GM21423 (cell line): ENCODE measurements at regions not wholly inside any gene's neighbourhood (a gene's known extent, or its start where the extent isn't known, plus 50 kb on each side); places are given as distances from the start of the nearest gene placed in this dataset.
"Not testable (repeated sequence)": the region's sequence is repeated elsewhere in the genome, so short reads cannot be mapped to it uniquely, and the experiment has no call there.

Source experiments
- ATAC-seq: cut with Tn5 transposase; IDR thresholded peaks from one replicate; pipeline ENCODE4 v1.9.1; 2021; ENCODE audit warnings: mild to moderate bottlenecking, moderate library complexity; ENCODE audit not compliant: unreplicated experiment

DNA sequence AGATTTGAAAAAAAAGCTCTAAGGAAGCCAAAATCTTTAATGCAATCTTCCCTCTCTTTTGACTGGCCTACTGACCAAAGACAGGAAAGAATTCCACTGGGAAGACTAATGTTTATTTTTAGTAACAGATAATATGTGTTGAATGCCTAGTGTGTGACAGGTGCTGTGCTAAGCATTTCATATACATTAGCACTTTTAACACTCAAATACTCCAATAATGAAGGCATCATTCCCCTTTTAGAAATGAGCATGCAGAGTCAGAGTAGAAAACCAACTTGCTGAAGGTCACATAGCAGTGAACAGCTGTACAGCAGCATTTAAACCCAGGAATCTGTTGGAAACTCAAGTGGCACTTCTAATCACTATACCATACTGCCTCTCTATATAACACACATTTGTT lies 170.6 kb downstream of the MINAR1 start:
- no peak for ATAC-seq

DNA sequence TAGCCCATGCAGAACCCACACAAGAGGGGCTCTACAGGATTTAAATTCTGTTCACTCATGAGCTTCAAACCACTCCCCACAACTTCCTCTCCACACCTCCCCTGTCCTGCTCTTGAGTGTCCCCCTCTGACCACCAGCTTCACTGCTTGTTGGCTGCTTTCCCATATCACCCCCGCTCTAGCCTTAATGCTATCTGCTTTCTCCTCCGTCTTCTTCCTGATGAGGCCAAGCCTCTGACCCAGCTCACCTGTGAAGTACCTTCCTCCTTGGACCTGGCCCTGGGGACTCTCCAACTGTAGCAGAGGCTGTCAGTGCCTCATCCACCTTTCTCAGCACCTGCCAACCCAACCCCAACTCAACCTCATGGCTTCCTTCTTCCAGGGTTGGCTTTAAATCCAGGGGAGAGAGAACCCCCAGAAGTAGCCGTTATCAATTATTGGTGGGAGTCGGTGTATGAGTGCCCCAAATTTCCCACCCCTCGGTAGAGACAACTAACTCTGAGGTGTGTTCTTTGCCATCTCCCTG lies 174.8 kb downstream of the MINAR1 start:
- ATAC-seq, result no peak

DNA sequence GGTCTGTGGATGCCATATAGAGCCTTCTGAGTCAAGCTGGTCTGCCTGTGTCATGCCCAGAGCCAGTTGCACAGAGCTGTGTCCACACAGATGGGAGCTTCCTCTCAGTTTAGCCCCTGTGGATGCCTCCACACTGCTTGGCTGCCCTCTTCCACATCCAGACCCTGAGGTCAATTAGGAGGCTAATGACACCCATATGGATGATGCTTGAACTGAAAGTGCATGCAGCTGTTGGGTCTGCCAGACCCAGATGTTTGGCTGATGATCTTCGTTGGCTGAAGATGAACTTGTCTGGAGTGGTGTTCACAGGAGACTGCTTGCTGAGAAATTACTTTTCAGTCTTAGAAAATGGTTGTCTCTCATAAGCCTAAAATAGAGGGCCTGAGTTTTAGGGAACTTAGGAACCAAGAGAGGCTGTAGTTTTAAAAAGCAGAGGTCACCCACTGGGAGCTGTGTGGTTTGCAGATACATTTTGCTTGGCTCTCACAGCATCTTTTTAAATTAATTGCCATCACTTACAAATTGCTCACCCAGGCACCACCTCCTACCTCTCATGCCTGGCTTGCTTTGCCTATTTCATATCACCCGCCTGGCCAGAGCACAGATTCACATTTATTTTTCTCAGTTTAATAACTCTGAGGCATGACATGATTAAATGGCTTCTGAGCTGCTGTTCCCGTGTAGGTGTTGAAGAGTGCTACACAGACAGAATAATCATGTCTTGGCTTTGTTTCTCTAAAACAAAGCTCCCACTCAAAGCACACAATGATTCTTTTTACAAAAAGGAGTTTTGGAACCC lies 176.1 kb downstream of the MINAR1 start:
- no peak for ATAC-seq

DNA sequence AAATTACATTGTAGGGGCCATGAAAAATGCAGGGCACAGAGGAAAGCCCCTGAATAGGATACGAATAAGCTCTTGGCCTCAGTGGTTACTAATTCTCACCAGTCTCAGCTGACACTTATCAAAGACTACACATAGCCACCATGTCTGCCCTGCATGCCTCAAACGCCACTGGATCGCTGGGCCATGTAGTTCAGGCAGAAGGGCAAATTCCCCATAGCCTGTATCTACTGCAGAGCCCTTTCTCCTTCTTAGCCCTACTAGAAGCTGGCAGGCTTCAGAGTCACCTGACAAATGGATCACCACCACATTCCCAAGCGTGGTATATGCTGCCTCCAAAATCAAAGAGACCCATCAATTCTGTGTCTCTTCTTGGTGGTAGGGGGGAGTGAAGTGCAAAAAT lies 177.4 kb downstream of the MINAR1 start:
- no peak for ATAC-seq

DNA sequence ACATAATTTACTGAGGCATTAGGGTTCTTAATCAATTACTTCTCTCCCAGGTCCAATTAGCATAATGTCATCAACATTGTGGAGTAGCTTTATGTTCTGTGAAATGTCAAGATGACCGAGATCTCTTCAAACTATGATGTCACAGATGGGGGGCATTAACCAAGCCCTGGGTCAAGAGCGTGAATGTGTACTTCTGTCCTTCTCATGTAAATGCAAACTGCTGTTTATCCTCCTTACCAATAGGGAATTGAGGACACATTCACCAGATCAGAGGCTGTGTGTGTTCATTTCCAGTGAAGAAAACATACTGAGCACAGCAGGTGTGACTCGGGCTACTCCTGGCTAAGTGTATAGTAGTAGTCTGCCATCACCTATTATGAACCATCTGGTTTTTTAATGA lies 177.9 kb downstream of the MINAR1 start:
- ATAC-seq, result no peak

DNA sequence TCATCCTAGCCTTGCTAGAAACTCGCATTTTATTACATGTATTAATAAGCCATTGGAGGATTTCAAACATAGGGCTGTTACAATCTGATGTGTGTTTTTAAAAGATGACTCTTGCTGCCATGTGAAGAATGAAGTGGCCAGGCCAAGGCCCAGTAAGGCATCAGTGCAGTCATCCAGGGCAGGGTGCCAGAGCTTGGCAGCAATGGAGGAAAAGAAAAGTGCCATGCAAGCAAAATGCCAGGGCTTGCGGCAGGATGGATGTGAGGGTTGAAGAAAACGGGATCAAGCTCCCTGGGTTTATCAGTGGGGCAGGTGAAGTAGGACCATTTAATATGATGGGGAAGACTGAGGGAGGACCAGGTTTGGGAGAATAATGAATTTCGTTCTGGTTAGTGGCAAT lies 183.6 kb downstream of the MINAR1 start:
- no peak for ATAC-seq

DNA sequence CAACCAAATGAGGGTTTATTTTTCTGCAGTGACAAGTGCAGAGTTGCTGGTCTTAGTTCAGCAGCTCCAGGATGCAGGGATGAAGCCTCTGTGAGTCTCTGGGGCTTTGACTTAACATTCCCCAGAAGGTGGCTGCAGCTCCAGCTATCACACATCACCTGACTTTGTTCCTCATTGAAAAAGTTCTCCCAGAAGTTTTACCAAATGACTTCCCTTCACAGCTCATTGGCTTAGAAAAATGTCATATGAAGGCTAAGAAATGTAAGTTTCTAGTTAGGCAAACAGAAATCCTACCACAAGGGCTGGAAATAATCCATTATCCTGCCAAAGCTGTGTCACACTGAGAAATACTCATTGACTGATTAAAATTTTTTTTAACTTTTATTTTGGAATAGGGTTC lies 184.9 kb downstream of the MINAR1 start:
- no peak for ATAC-seq

DNA sequence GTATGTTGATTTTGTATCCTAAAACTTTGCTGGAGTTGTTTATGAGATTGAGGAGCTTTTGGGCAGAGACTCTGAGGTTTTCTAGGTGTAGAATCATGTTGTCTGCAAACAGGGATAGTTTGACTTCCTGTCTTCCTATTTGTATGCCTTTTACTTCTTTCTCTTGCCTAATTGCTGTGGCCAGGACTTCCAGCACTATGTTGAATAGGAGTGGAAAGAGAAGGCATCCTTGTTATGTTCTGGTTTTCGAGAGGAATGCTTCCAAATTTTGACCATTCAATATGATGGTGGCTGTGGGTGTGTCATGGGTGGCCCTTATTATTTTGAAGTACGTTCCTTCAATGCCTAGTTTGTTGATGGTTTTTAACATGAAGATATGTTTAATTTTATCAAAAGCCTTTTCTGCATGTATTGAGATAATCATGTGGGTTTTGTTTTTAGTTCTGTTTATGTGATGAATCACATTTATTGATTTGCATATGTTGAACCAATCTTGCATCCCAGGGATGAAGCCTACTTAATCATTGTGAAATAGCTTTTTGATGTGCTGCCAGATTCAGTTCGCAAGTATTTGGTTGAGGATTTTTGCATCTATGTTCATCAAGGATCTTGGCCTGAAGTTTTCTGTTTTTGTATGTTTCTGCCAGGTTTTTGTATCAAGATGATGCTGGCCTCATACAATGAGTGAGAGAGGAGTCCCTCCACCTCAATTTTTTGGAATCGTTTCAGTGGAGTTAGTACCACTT lies 188.1 kb downstream of the MINAR1 start:
- no peak for ATAC-seq

DNA sequence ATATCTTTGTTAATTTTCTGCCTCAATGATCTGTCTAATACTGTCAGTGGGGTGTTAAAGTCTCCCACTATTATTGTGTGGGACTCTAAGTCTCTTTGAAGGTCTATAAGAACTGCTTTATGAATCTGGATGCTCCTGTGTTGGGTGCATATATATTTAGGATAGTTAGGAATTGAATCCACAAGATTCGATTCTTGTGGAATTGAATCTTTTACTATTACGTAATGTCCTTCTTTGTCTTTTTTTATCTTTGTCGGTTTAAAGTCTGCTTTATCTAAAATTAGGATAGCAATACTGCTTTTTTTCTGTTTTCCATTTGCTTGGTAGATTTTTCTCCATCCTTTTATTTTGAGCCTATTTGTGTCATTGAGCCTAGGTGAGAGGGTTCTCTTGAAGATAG lies 189.7 kb downstream of the MINAR1 start:
- ATAC-seq, result not testable (repeated sequence)

DNA sequence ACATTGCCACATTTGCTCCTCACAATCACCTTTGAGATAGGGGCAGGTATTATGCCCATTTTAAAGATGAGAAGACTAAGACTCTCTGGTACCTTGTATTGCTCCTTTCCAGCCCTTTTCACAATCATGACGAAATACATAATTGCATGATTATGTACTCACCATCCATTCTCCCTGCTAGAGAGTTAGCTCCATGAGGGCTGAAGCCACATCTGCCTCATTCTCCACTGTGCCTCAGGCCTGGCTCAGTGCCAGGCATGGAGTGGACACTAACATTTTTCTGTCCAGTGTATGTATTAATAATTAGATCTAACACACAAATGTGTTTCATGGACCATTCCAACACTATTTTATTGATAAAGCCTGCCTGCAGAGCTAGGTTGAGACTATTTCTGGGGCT lies 191.4 kb downstream of the MINAR1 start:
- ATAC-seq, result no peak

DNA sequence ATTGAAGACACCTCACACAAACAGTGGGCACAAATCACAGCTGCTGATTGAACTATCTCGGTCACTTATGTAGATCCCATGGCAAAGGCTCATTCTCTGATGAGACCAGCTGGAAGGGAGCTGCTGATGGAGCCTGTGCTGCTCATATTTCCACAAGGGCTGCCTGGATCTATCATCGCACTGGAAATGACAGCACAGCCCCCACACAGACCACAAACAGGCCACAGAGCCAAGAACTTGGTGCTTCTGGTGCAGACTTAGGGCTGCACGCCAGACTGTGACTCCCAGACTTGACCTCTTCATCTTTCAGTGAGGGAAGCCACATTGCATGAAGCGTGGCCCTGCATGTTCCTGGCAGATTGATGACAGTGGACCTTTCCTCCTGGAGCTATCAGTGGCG lies 197.6 kb downstream of the MINAR1 start:
- no peak for ATAC-seq

DNA sequence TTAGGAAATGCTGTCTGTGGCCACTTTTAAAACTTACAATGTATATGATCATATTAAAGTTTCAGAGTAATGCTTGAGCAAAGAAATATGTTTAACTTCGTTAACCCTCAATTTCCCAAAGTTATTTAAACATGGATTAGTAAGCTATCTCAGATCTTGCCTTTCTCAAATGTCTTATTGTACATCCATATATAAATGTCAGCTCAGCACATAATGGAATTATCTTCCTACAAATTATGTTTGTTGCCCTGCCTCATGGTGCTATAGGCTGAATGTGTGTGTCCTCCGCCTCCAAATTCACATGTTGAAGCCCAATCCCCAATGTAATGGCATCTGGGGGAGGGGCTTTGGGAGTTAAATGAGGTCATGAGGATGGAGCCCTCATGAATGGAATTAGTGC lies 200.3 kb downstream of the MINAR1 start:
- no peak for ATAC-seq

DNA sequence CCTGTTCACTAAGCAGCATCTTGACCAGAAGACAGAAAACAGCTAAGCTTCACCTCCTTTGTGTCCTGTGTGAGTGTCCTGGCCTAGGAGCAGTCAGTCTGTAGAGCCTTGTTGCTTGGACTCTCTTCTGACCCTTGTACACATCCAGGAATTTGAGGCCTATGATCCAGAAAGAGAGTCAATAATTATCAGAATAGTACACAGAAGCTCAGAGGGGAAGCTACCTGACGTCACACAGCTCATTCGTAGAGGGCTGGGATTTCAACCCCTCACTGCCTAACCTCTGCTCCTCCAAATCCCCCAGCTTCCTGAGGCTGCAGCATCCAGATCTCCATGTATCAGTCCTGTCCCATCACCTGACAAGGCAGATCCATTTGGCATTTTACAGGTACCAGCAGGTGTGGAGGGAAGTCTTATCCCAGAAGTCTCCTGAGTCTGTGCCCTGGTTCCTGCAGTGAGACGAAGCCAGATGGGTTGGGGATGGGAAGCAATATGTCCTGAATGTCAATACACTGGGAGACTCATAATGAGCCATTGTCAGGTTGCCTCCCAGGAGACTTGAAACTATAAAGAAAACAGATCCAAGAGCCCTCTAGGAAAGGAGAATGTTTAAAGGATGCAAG lies 203.1 kb downstream of the MINAR1 start:
- no peak for ATAC-seq

DNA sequence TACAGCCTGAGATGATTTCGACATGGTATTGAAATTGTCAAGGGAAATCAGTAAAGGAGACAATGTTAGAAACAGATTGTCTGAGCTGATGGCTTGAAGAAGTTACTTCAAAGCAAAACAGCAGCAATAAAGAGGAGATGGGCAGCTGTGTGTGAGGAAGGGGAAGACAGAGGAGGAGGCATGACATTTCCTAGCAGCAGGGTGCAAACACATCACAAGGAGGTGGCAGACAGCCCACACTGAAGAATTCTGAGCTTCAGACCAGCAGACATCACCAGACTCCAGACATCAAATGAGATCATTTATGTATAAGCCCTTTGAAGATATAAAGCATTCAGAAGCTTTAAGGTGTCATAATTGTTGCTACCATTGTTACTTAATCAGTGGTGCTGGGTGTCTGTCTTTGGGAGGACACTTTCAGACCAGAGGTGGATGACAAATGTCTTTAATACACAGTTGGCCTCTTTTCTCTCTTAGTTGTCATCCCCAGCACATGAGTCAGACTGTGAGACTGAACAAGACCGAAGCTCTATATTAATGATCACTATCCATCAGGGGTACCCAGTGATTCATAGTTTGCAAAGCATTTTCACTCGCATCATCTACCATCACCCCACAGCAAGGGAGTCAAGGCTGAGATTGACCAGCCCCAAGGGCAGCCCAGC lies 203.9 kb downstream of the MINAR1 start:
- no peak for ATAC-seq

DNA sequence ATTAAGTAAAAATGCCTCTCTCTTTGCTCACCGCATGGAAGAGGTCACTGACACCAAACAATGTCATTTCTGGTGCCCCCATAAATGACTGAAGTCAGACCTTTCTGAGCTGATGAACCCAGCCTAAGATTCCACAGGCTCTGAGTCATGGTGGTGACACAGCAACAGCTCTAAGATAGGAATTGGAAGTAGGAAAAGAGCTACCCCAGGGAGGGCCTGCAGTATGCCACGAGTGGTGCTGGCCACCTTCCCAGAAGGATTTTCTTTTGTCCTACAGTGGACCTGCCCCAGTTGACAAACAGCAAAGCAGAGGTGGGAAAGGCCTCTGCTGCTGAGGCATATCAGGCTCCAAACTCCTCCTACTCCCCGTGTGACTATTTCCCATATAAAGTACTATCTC lies 208.1 kb downstream of the MINAR1 start:
- ATAC-seq, result no peak

DNA sequence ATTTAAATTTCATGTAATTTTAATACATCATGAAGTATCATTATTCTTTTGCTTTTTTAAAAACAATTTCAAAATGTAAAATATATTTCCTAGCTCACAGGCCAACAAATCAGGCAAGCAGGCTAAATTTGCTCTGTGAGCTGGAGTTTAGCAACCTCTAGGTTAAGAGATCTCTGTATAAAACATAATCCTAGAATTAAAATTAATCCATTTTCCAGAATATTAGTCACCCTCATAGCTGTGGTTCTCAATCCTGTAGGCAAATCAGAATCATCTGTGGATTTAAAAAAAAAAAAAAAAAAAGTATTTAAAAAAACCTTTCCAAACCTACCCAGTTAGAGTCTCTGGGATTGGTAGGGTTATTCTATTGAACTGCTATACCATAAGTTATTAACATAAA lies 209.7 kb downstream of the MINAR1 start:
- no peak for ATAC-seq

DNA sequence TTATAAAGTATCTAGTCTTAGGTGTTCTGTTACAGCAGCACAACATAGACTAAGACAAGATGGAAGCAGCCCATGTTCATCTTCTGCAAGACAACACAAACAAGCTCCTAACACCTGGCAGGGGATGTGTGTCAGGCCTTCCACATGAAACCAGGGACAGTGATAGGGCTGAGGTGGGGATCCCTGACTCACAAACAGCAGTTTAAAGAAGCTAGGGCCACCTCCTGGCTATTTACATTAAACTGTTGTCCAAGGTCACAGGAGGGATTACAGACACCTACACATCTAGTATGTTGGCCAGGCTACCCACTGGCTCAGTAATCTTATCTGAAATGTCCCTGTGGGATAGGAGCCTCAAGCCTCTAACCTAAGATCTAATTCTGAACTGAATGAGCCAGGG lies 211.3 kb downstream of the MINAR1 start:
- ATAC-seq, result no peak

DNA sequence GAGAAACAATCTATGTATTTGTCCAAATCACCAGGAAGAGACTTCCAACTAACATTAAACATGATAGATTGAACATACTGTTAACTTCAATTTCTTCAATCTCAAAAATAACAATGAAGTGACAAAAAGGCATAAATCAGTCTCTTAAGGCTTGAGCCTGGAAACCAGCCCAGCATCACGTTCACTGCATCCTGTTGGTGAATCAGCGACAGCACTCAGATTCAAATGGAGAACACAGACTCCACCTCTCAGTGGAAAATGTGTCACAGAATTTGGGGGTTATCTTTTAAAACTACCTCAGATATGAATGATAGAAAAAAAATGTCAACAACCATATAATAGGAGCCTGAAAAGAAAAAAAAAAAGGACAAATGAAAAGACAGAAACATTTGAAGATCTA lies 212.0 kb downstream of the MINAR1 start:
- ATAC-seq, result no peak

DNA sequence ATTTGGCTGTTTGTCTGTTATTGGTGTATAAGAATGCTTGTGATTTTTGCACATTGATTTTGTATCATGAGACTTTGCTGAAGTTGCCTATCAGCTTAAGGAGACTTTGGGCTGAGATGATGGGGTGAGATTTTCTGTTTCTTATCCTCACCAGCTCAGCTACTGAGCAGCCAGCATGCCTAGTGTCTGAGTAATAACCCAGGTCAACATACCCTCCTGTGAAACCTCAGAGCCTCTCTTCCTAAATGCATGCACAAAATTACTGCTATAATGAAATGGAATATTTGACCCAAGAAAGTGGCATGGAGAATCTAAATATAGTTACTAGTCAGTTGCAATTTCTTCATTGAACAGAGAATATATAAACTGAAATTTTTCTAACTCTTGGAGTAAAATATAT lies 220.8 kb downstream of the MINAR1 start:
- ATAC-seq, result not testable (repeated sequence)

DNA sequence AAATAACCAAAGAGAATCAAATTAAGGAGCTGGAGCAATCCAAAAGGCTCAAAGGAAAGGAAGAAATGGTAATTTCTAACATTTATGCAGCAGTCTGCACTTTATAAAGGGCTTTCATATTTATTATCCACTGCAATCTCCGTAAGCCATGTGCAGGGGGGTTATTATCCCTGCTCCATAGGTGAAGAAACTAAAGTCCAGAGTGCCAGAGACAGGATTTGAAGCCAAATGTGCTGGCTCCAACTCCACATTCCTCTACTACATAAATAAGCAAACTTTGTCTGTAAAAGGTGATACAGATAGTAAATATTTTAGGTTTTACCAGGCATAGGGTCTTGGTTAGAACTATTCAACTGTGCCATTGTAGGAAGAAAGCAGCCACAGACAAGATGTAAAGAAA lies 221.4 kb downstream of the MINAR1 start:
- no peak for ATAC-seq
